ENCODE measurements at regions not wholly inside any gene's neighbourhood (a gene's known extent, or its start where the extent isn't known, plus 50 kb on each side); places are given as distances from the start of the nearest gene placed in this dataset.
"Not testable (repeated sequence)": the region's sequence is repeated elsewhere in the genome, so short reads cannot be mapped to it uniquely, and the experiment has no call there.

- H3K9me3 ChIP-seq = no peaks in the 10 kb centered on the region
- no peak for TF ChIP-seq CTCF (IDR thresholded peaks at IDR 0.05; ENCODE audit: low read depth, low read length)
These were observed 2040.5 kb upstream of the C9orf72 start for GRCh38 chr9:29613773-29614172.

DNA sequence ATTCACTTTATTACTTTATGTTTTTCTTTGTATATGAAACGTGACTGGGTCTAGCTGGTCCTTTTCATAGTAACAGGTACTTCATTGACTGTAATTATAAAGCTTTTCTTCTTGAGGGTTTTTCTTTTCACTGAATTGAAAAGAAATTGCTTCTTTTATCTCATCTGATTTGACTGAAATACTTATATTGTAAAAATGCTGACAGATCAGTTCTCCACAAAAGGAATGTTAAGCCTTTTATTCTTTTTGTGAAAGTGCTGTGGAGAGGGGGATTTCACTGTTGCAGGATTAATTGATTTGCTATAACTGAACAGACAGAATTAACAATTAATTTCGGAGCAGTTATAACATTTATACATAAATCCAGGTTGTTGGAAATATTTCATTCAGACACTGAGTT is 2043.6 kb upstream of the C9orf72 start:
- no peak for DNase-seq
- Histone ChIP-seq H3K9me3 (no peaks in the 10 kb centered on the region), H3K4me1 (no peaks in the 10 kb centered on the region), H3K36me3 (no peaks in the 10 kb centered on the region), H3K4me3 (ENCODE audit: low read depth, low read length) (no peak overlapping the region), H3K27me3 (no peaks in the 10 kb centered on the region)
- TF ChIP-seq CTCF (IDR thresholded peaks at IDR 0.05; ENCODE audit: low read depth, low read length) = no peak

More at GRCh38 chr9:29613773-29614172, 2040.5 kb upstream of the C9orf72 start:
- H3K36me3 ChIP-seq = no peaks in the 10 kb centered on the region
- H3K4me3 ChIP-seq (ENCODE audit: low read depth, low read length) = no peak overlapping the region
- no peaks in the 10 kb centered on the region for H3K4me1 ChIP-seq
- no peaks in the 10 kb centered on the region for H3K27me3 ChIP-seq
- DNase-seq = no peak

- Histone ChIP-seq H3K27me3 (no peaks in the 10 kb centered on the region), H3K9me3 (no peaks in the 10 kb centered on the region), H3K4me3 (ENCODE audit: low read depth, low read length) (no peak overlapping the region), H3K4me1 (no peaks in the 10 kb centered on the region), H3K36me3 (no peaks in the 10 kb centered on the region)
- DNase-seq = no peak
- no peak for TF ChIP-seq CTCF (IDR thresholded peaks at IDR 0.05; ENCODE audit: low read depth, low read length)
These were observed 2052.0 kb upstream of the C9orf72 start for GRCh38 chr9:29625292-29625731.

DNA sequence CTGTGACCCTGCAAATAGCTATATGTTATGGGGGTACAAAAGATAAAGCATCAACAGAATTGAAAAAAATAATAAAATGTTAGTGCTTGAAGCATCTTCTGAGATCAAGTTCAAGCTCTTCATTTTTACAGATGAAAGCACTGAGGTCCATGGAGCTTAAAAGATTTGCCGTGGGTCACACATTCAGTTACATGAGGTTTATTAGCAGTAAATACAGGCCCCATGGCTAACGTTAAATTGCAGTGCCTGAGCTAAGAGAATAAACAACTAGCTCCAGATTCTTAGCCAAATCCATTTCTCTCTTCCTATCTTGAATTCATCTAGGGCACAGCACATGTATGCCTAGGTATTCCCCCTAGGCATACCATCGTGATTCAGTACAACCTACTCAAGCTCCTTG is 2052.7 kb upstream of the C9orf72 start:
- no peak for DNase-seq
- H3K9me3 ChIP-seq = no peaks in the 10 kb centered on the region
- no peaks in the 10 kb centered on the region for H3K36me3 ChIP-seq
- no peak overlapping the region for H3K4me3 ChIP-seq (ENCODE audit: low read depth, low read length)
- H3K4me1 ChIP-seq = no peaks in the 10 kb centered on the region
- no peak for TF ChIP-seq CTCF (IDR thresholded peaks at IDR 0.05; ENCODE audit: low read depth, low read length)
- H3K27me3 ChIP-seq = no peaks in the 10 kb centered on the region

DNA sequence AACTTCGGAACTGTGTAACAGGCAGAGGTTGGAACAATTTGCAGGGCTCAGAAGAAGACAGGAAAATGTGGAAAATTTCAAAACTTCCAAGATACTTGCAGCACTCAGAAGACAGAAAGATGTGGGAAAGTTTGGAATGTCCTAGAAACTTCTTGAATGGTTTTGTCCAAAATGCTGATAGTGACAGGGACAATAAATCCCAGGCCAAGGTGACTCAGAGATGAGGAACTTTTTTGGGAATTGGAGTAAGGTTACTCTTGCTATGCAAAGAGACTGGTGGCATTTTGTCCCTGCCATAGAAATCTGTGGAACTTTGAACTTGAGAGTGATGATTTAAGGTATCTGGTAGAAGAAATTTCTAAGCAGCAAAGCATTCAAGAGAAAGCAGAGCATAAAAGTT is 2055.6 kb upstream of the C9orf72 start:
- not testable (repeated sequence) for DNase-seq; H3K9me3 ChIP-seq; H3K4me3 ChIP-seq (ENCODE audit: low read depth, low read length); H3K4me1 ChIP-seq; H3K27me3 ChIP-seq; H3K36me3 ChIP-seq

DNA sequence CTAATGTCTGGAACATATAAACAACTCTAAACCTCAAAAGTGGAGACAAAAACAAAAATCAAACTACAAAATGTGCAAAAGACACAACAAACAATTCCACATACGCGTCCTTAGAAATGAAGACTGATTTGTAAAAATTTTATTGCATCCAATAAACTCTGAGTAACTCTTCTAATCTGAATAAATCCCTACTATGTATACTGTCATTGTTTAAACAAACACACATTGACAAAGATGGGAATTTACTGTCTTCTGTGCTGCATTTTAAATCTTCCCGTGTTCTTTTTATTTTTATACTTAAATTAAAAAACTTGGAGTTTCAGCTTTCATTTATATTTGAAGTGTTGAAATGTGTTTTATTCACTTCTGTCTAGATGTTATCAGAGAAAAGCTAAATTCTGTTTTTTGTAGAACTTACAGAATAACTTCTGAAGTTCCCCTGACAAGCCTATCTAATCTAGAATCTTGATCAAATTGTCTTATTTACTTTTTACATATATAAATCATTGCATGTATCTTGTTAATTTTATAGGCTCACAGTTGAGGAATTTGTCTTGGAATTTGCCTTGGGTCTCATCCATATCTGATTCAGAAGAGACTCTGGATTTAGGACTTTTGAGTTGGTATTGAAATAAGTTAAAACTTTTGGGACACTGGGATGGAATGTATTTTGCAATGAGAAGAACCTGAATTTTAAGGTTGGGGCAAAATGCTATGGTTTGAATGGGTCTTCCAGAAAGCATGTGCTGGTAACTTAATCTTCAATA is 2064.4 kb upstream of the C9orf72 start:
- H3K36me3 ChIP-seq = no peaks in the 10 kb centered on the region
- H3K4me3 ChIP-seq (ENCODE audit: low read depth, low read length) = no peak overlapping the region
- no peak for TF ChIP-seq CTCF (IDR thresholded peaks at IDR 0.05; ENCODE audit: low read depth, low read length)
- no peaks in the 10 kb centered on the region for H3K4me1 ChIP-seq
- no peaks in the 10 kb centered on the region for H3K9me3 ChIP-seq
- H3K27me3 ChIP-seq = no peaks in the 10 kb centered on the region
- no peak for DNase-seq
